CD4-positive, alpha-beta memory T cell (primary cell): ENCODE measurements at regions not wholly inside any gene's neighbourhood (a gene's known extent, or its start where the extent isn't known, plus 50 kb on each side); places are given as distances from the start of the nearest gene placed in this dataset.

Experiments used
- CTCF ChIA-PET: fragments of 350-600 bp; sonication (Branson Sonifier 250); formaldehyde crosslinking; loops from one replicate; lab custom pipeline; 2021; ENCODE audit warnings: inconsistent platforms; ENCODE audit not compliant: partially characterized antibody; lab: Charles Lee
- POLR2A ChIA-PET: fragments of 350-600 bp; sonication (Branson Sonifier 250); formaldehyde crosslinking; loops from one replicate; lab custom pipeline; 2021; ENCODE audit not compliant: partially characterized antibody; lab: Charles Lee
- DNase-seq, 5 donors: peaks; one replicate each; pipeline versions ENCODE4 v3.0.0 to v3.0.0-alpha.2; 2020 to 2022; ENCODE audit warnings: mixed read lengths in 1 of 5
- H3K27ac ChIP-seq: one replicate; pipeline ENCODE4 v1.7.0; 2013; ENCODE audit warnings: low read depth, low read length
- H3K27me3 ChIP-seq: 2 replicates; pipeline ENCODE4 v1.7.0; 2013; ENCODE audit warnings: mild to moderate bottlenecking, low read length, moderate library complexity; ENCODE audit not compliant: insufficient read depth
- H3K36me3 ChIP-seq: 2 replicates; pipeline ENCODE4 v1.7.0; 2013; ENCODE audit warnings: mild to moderate bottlenecking, low read length, moderate library complexity; ENCODE audit not compliant: insufficient read depth
- H3K4me1 ChIP-seq: 2 replicates; pipeline ENCODE4 v1.7.0; 2013; ENCODE audit warnings: mild to moderate bottlenecking, low read length, moderate library complexity; ENCODE audit not compliant: insufficient read depth
- H3K4me3 ChIP-seq, 2 donors: one replicate each; pipeline ENCODE4 v1.7.0; 2013; ENCODE audit warnings: low read length in 2 of 2, mild to moderate bottlenecking in 1 of 2
- H3K9me3 ChIP-seq, 2 donors: one replicate each; pipeline ENCODE4 v1.7.0; 2013; ENCODE audit warnings: low read length in 2 of 2, control low read depth in 1 of 2; ENCODE audit not compliant: control insufficient read depth in 1 of 2
- H3K27ac Mint-ChIP-seq, 7 donors: one replicate each; pipeline ENCODE4 v1.8.0; 2020 to 2021; ENCODE audit warnings: mixed read lengths in 7 of 7, mild to moderate bottlenecking in 6 of 7, inconsistent platforms in 3 of 7, moderate library complexity in 3 of 7
- H3K27me3 Mint-ChIP-seq, 2 donors: one replicate each; pipeline ENCODE4 v1.8.0; 2020 to 2021; ENCODE audit warnings: mixed read lengths in 2 of 2
- H3K36me3 Mint-ChIP-seq, 2 donors: one replicate each; pipeline ENCODE4 v1.8.0; 2020 to 2021; ENCODE audit warnings: mixed read lengths in 2 of 2, inconsistent platforms in 1 of 2, mild to moderate bottlenecking in 1 of 2
- H3K4me1 Mint-ChIP-seq, 4 donors: one replicate each; pipeline ENCODE4 v1.8.0; 2020 to 2021; ENCODE audit warnings: mixed read lengths in 4 of 4, mild to moderate bottlenecking in 1 of 4
- H3K4me3 Mint-ChIP-seq, 8 donors: one replicate each; pipeline ENCODE4 v1.8.0; 2020 to 2021; ENCODE audit warnings: mixed read lengths in 8 of 8, mild to moderate bottlenecking in 7 of 8, moderate library complexity in 6 of 8, inconsistent platforms in 3 of 8
- H3K9me3 Mint-ChIP-seq, 8 donors: one replicate each; pipeline ENCODE4 v1.8.0; 2020 to 2021; ENCODE audit warnings: mixed read lengths in 8 of 8, mild to moderate bottlenecking in 5 of 8, inconsistent platforms in 3 of 8, moderate library complexity in 1 of 8
- intact Hi-C: fragments of 100-400 bp; cut with micrococcal nuclease; formaldehyde crosslinking; loops from one replicate; pipeline ENCODE4 v1.15.1; 2023

DNA sequence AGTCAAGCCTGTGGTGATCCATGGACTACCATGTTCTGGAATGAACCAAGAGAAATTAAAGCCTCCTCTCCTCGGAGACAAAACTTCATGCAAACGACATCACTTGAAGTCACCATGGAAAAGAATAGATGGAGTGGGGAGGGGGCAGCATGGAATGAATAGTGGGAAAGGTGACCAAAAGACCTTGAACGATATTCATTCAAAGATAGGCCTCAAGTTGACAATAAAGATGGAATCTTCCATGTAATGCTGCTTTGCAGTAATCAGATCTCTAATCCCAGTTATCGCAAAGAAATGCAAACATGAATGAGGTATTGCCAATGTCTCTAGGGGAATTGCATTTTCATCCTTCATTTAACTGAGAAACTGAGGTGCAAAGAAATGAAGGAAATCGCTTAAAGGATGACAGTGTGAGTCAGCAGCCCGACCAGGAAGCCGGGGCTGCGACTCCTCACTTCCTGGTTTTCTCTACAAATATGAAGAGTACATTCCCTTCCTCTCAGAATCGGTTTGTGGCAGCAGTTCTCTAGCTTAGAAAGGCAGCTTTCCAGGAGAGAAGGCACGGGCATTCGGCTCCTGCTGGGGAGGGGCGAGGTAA lies 65.6 kb upstream of the RREB1 start:
- Mint-ChIP-seq H3K4me1 (peaks cover 0 to 14% (median 4%) of the 10 kb centered on the region in 4 donors), H3K9me3 (peaks cover 0 to 1% (median 0%) of the 10 kb centered on the region in 8 donors), H3K4me3 (no peak overlapping the region), H3K36me3 (no peaks in the 10 kb centered on the region), H3K27ac (peak overlapping the region in 1 of 7 donors; percentile 3), H3K27me3 (peaks cover 0 to 2% of the 10 kb centered on the region in 2 donors)
- Histone ChIP-seq H3K36me3 (no peaks in the 10 kb centered on the region), H3K27ac (no peak overlapping the region), H3K4me3 (no peak overlapping the region), H3K4me1 (no peaks in the 10 kb centered on the region), H3K27me3 (no peaks in the 10 kb centered on the region), H3K9me3 (no peaks in the 10 kb centered on the region)
- no peak for DNase-seq
- ChIA-PET POLR2A (no interaction called here), CTCF (no interaction called here)
- intact Hi-C loops = no loop called here

DNA sequence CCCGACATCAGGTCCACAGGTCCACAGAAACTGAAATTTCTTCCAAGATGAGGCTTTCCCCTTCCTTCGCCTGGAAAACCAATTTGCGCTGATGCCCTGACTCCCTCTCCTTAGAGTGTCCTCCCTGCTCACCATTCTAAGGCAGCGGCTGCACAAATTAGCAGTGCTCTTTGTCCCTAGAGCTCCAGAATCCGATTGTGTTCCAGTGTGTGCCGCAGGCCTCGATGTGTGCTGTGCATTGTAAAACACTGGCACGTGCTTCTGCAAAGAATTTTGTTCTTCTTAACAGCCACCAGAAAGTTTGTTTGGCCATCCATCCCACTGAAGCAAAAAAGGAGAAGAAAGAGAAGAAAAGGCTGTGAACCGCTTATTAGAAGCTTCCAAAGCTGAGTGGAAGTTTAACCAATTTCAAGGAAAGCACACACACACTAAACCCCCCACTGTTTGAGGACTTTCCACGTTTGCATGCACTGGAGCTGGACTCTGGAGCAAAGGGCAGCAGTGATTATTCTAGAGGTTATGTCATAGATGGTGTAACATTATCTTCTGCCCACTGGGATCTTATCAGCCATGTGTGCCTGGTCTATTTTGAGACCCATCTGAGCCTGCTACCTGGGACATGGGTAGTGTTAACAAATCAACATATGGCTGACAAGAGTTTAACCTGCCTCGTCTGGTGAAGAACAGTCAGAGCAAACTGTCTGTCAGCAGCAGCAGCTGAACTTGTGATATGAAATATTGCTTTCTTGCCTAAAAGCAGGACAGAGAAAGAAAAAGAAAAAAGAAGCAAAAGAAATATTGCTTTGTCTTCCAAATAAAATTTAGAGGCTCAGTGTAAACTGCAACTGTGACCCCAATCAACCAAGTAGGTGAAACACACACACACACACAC lies 64.9 kb upstream of the RREB1 start:
- Mint-ChIP-seq H3K27ac (peak overlapping the region in 1 of 7 donors; percentile 36), H3K27me3 (peaks cover 0 to 2% of the 10 kb centered on the region in 2 donors), H3K9me3 (peaks cover 0 to 1% (median 0%) of the 10 kb centered on the region in 8 donors), H3K4me3 (no peak overlapping the region), H3K36me3 (no peaks in the 10 kb centered on the region), H3K4me1 (peaks cover 0 to 14% (median 4%) of the 10 kb centered on the region in 4 donors)
- ChIA-PET CTCF (no interaction called here), POLR2A (no interaction called here)
- Histone ChIP-seq H3K27me3 (no peaks in the 10 kb centered on the region), H3K9me3 (no peaks in the 10 kb centered on the region), H3K4me1 (no peaks in the 10 kb centered on the region), H3K4me3 (no peak overlapping the region), H3K36me3 (no peaks in the 10 kb centered on the region), H3K27ac (no peak overlapping the region)
- no peak for DNase-seq
- intact Hi-C loops = no loop called here

DNA sequence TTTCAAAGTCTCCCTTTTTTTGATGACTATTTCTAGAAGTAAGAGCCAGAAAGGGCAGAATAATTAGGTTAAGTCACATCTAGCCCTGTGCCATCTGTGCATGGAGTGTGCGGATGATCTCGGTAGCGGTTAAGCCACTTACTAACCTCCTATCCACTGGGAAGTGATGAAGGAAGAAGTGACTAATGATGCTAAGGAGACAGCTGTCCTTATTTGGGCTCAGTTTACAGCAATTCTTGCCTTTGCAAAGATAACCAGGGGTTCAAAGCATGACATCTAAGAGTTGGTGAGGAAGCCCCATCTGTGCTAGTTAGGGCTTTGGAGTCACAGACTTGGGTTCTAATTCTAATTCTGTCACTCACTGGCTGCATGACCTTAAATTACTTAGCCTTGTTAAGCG lies 62.4 kb upstream of the RREB1 start:
- Mint-ChIP-seq H3K9me3 (no peaks in the 10 kb centered on the region), H3K36me3 (no peaks in the 10 kb centered on the region), H3K4me3 (no peak overlapping the region), H3K4me1 (peaks cover 2 to 14% (median 5%) of the 10 kb centered on the region in 4 donors), H3K27ac (no peak overlapping the region), H3K27me3 (peaks cover 0 to 2% of the 10 kb centered on the region in 2 donors)
- ChIA-PET POLR2A (no interaction called here), CTCF (interaction anchor here (0.7 kb wide), 1 partner anchor 233 kb away, joined by 6 read pairs; no protein-coding TSS in a partner anchor)
- no peaks in the 10 kb centered on the region for H3K9me3 ChIP-seq
- H3K4me3 ChIP-seq = no peak overlapping the region
- no peak overlapping the region for H3K27ac ChIP-seq
- DNase-seq = no peak
- no peaks in the 10 kb centered on the region for H3K36me3 ChIP-seq
- H3K4me1 ChIP-seq = no peaks in the 10 kb centered on the region
- H3K27me3 ChIP-seq = no peaks in the 10 kb centered on the region
- intact Hi-C loops = no loop called here

DNA sequence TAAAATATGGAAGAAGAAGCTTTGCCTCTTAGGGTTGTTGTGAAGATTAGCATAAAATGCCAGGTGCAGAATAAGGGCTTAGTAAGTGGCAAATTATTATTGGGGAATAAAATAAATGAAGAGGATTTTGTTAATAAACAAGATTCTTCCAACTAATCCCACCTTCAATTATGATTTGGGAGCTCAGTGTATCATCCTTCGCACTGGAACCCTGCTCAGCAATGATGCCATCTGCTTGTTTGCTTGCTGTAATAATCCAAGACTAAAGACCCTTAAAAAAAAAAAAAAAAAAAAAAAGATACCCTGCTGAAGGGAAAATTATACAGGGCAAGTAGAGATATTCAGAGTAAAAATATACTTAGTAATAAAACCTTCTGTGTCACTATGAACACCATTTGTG lies 62.0 kb upstream of the RREB1 start:
- H3K27me3 Mint-ChIP-seq = peaks cover 0 to 2% of the 10 kb centered on the region in 2 donors
- no peaks in the 10 kb centered on the region for H3K27me3 ChIP-seq
- no peaks in the 10 kb centered on the region for H3K36me3 Mint-ChIP-seq
- no peaks in the 10 kb centered on the region for H3K36me3 ChIP-seq
- no peaks in the 10 kb centered on the region for H3K9me3 Mint-ChIP-seq
- H3K4me1 Mint-ChIP-seq = peaks cover 2 to 16% (median 7%) of the 10 kb centered on the region in 4 donors
- no peak overlapping the region for H3K27ac Mint-ChIP-seq
- H3K4me3 ChIP-seq = no peak overlapping the region
- CTCF ChIA-PET = interaction anchor here (0.7 kb wide), 1 partner anchor 233 kb away, joined by 6 read pairs; no protein-coding TSS in a partner anchor
- intact Hi-C loops = no loop called here
- no peak for DNase-seq
- H3K4me3 Mint-ChIP-seq = no peak overlapping the region
- peaks cover 2% of the 10 kb centered on the region for H3K4me1 ChIP-seq
- POLR2A ChIA-PET = no interaction called here
- H3K9me3 ChIP-seq = no peaks in the 10 kb centered on the region
- no peak overlapping the region for H3K27ac ChIP-seq

DNA sequence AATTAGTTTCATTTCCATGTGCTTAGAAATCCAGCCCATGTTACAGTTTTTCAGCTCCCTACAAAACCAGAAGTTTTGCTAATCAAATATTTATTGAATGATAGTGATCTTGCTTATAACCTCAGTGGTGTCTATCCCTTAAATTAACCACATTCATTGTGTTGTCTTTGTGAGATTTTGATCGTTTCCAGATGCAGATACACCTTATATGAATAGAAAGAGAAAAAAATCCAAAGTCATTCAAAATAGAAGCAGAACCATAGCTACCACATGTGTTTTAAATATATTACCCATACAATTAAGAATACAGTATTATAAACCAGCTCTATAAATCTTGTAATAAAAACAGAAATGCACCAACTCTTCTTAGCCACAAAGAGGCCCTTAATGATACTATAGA lies 60.6 kb upstream of the RREB1 start:
- CTCF ChIA-PET = no interaction called here
- Histone ChIP-seq H3K36me3 (no peaks in the 10 kb centered on the region), H3K27me3 (no peaks in the 10 kb centered on the region), H3K27ac (no peak overlapping the region), H3K4me1 (peaks cover 8% of the 10 kb centered on the region), H3K9me3 (no peaks in the 10 kb centered on the region), H3K4me3 (no peak overlapping the region)
- Mint-ChIP-seq H3K4me1 (peaks cover 0 to 12% (median 6%) of the 10 kb centered on the region in 4 donors), H3K27me3 (peaks cover 0 to 2% of the 10 kb centered on the region in 2 donors), H3K36me3 (no peaks in the 10 kb centered on the region), H3K27ac (no peak overlapping the region), H3K9me3 (no peaks in the 10 kb centered on the region), H3K4me3 (no peak overlapping the region)
- DNase-seq = no peak
- intact Hi-C loops = no loop called here
- POLR2A ChIA-PET = no interaction called here

DNA sequence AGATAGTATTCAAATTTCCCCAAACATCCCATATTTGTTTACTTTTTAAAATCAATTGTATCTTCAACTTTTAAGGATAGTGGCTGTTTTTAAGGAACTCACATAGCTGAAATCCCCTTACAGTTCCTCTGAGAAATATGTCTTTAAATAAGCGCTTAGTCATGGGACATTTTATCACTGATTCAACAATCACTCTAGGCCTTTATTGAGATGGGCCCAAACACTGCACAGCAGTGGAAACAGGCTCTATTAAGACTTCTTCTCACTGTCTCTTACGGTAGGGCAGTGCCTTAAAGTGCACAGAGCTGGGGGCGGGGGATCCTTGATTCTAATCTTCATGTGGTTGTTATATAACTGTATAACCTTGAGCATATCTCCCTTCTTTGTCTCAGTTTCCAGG lies 59.8 kb upstream of the RREB1 start:
- Histone ChIP-seq H3K36me3 (no peaks in the 10 kb centered on the region), H3K4me3 (no peak overlapping the region), H3K27ac (no peak overlapping the region), H3K9me3 (no peaks in the 10 kb centered on the region), H3K27me3 (no peaks in the 10 kb centered on the region), H3K4me1 (peaks cover 8% of the 10 kb centered on the region)
- Mint-ChIP-seq H3K4me3 (no peak overlapping the region), H3K27me3 (peaks cover 0 to 2% of the 10 kb centered on the region in 2 donors), H3K27ac (no peak overlapping the region), H3K36me3 (no peaks in the 10 kb centered on the region), H3K4me1 (peaks cover 0 to 11% (median 8%) of the 10 kb centered on the region in 4 donors), H3K9me3 (no peaks in the 10 kb centered on the region)
- POLR2A ChIA-PET = interaction anchor here (0.8 kb wide), 1 partner anchor 8 kb away, joined by 4 read pairs; no protein-coding TSS in a partner anchor
- CTCF ChIA-PET = no interaction called here
- no peak for DNase-seq
- intact Hi-C loops = no loop called here

DNA sequence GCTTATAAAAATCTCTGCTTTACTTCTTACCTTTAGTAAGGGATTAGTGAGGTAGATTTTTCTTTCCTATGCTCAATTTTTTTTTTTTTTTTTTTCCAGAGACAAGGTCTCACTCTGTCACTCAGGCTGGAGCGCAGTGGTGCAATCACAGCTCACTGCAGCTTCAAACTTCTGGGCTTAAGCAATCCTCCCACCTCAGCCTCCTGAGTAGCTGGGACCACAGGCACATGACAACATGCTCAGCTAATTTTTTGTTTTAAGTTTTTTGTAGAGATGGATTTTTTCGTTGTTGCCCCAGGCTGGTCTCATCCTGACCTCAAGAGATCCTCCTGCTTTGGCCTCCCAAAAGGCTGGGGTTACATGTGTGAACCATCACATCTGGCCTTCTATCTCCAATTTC lies 58.9 kb upstream of the RREB1 start:
- no peak overlapping the region for H3K4me3 Mint-ChIP-seq
- no peaks in the 10 kb centered on the region for H3K27me3 ChIP-seq
- no peaks in the 10 kb centered on the region for H3K36me3 ChIP-seq
- peaks cover 8% of the 10 kb centered on the region for H3K4me1 ChIP-seq
- no peak for DNase-seq
- H3K27ac ChIP-seq = no peak overlapping the region
- ChIA-PET POLR2A (no interaction called here), CTCF (no interaction called here)
- intact Hi-C loops = no loop called here
- no peaks in the 10 kb centered on the region for H3K9me3 Mint-ChIP-seq
- H3K36me3 Mint-ChIP-seq = no peaks in the 10 kb centered on the region
- no peak overlapping the region for H3K27ac Mint-ChIP-seq
- peaks cover 0 to 2% of the 10 kb centered on the region in 2 donors for H3K27me3 Mint-ChIP-seq
- no peaks in the 10 kb centered on the region for H3K9me3 ChIP-seq
- H3K4me3 ChIP-seq = no peak overlapping the region
- peaks cover 0 to 13% (median 9%) of the 10 kb centered on the region in 4 donors for H3K4me1 Mint-ChIP-seq
